ENCODE measurements at regions not wholly inside any gene's neighbourhood (a gene's known extent, or its start where the extent isn't known, plus 50 kb on each side); places are given as distances from the start of the nearest gene placed in this dataset.

DNA sequence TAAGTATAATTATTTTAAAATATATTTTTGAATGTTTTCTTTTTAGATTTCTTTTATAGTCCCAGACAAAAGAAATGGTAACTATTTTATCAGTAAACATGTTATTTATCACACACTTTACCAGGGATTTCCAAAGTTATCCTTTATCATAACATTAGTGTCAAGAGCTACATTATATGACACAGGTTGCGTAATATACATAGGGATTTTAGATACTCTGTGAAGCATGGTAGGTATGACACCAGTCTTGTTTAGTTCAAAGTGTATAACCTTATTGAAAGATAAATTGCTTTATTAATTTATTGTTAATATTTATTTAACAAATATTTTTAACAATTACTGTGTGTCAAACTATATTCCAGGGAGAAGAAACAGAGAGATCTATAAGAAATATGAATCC lies 163.3 kb upstream of the PABPC4L start:
- no peak overlapping the region for H3K27ac ChIP-seq
- TF ChIP-seq ZFX (IDR thresholded peaks at IDR 0.05): no peak
- TF ChIP-seq, protein P1, sequence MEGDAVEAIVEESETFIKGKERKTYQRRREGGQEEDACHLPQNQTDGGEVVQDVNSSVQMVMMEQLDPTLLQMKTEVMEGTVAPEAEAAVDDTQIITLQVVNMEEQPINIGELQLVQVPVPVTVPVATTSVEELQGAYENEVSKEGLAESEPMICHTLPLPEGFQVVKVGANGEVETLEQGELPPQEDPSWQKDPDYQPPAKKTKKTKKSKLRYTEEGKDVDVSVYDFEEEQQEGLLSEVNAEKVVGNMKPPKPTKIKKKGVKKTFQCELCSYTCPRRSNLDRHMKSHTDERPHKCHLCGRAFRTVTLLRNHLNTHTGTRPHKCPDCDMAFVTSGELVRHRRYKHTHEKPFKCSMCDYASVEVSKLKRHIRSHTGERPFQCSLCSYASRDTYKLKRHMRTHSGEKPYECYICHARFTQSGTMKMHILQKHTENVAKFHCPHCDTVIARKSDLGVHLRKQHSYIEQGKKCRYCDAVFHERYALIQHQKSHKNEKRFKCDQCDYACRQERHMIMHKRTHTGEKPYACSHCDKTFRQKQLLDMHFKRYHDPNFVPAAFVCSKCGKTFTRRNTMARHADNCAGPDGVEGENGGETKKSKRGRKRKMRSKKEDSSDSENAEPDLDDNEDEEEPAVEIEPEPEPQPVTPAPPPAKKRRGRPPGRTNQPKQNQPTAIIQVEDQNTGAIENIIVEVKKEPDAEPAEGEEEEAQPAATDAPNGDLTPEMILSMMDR (conservative IDR thresholded peaks at IDR 0.05): no peak

- TF ChIP-seq, protein P1 (conservative IDR thresholded peaks at IDR 0.05): no peak
- TF ChIP-seq ZFX (IDR thresholded peaks at IDR 0.05): no peak
- no peak overlapping the region for H3K27ac ChIP-seq
These were observed 143.7 kb upstream of the PABPC4L start for GRCh38 chr4:134345244-134345643.

- H3K27ac ChIP-seq: no peak overlapping the region
- no peak for TF ChIP-seq ZFX (IDR thresholded peaks at IDR 0.05)
- TF ChIP-seq, protein P1 (conservative IDR thresholded peaks at IDR 0.05): no peak
These were observed 142.1 kb upstream of the PABPC4L start for GRCh38 chr4:134343656-134344055.

DNA sequence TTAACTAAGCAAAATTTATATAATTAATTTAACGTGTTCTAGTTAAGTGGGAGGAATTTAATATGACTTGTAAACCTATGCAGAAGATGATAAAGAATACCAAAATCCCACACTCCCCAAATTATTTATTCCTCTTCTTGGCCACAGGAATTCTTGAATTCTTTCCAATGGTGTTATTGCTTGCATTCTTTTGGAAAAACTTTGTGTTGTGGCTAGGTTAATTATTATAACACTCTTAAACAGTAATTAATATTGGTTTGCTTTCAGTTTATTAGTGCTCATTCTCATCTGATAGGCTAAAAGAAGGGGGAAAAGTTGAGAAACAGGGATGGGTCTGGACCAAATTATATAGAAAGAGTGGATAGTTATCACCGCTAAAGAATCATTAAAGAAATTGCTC lies 141.5 kb upstream of the PABPC4L start:
- TF ChIP-seq ZFX (IDR thresholded peaks at IDR 0.05): no peak
- TF ChIP-seq, protein P1 (conservative IDR thresholded peaks at IDR 0.05): no peak
- no peak overlapping the region for H3K27ac ChIP-seq

DNA sequence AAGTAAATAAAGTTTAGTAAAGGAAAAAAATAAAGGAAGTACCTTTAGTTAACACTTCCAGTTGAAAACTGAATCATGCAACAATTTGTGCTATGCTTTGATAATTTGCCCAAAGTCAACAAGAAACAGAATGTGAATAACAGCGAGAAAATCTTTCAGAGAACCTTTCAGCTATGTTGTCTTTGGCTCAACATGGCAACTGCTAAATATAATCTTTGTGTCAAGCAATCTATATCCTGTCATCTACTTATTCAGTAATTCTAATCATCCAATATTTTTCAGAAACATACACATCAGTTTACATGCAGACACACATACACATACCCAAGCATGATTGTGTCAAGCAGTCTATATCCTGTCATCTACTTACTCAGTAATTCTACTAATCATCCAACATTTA lies 136.0 kb upstream of the PABPC4L start:
- H3K27ac ChIP-seq: no peak overlapping the region
- TF ChIP-seq, protein P1 (conservative IDR thresholded peaks at IDR 0.05): no peak
- no peak for TF ChIP-seq ZFX (IDR thresholded peaks at IDR 0.05)

GRCh38 chr4:134328741-134329140 lies 127.2 kb upstream of the PABPC4L start:
- no peak overlapping the region for H3K27ac ChIP-seq
- no peak for TF ChIP-seq ZFX (IDR thresholded peaks at IDR 0.05)
- TF ChIP-seq, protein P1 (conservative IDR thresholded peaks at IDR 0.05): no peak

GRCh38 chr4:134327274-134328122 lies 125.9 kb upstream of the PABPC4L start:
- TF ChIP-seq, protein P1 (conservative IDR thresholded peaks at IDR 0.05): no peak
- no peak for TF ChIP-seq ZFX (IDR thresholded peaks at IDR 0.05)
- no peak overlapping the region for H3K27ac ChIP-seq
